Activated gamma-delta T cell treated with anti-CD3 and anti-CD28 coated beads, Interleukin-2, amount 50 U/mL, for 16 hours (primary cell): ENCODE measurements at regions not wholly inside any gene's neighbourhood (a gene's known extent, or its start where the extent isn't known, plus 50 kb on each side); places are given as distances from the start of the nearest gene placed in this dataset.

Source experiments
- DNase-seq: peaks from one replicate; pipeline ENCODE4 v3.0.0-alpha.2; 2020; ENCODE audit warnings: low read depth

GRCh38 chr2:2641541-2642410, 310.7 kb upstream of the MYT1L start:
- DNase-seq = no peak

DNA sequence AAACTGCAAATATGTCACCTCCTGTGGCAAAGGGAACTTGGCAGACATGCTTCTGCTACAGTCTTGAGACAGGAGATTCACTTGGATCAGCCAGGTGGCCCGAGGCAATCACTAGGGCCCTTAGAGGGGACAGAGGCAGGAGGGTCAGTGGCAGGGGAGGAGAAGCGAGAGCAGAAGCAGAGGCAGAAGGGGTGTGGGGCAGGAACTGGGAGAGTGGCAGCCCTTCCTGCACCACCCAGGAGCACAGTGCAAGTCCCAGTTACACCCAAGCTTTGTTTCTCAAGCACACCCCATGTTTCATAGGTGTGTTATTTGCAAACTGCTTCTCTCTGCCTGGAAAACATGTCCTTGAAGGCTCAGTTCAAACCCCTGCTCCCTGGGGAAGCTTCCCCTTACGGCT, 309.7 kb upstream of the MYT1L start:
- DNase-seq = no peak

DNA sequence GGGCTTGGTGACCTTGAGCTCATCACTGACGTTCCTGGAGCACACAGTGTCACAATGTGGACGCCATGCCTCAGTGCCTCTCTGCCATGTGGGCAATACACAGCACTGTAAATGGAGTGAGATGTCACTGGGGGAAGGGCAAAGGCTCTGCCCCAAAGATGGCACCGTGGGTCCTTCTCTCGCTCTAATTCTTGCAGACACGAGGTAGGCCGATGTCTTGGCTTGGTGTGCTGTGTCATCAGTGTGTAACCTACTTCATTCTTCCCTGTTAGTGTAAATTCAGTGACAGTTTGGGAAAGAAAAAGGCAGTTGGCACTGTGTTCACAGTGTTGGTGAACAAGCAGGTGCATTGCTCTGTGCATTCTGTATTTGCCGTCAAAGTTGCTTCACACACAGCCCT, 309.3 kb upstream of the MYT1L start:
- DNase-seq = no peak

GRCh38 chr2:2639251-2640139, 308.4 kb upstream of the MYT1L start:
- DNase-seq = no peak

DNA sequence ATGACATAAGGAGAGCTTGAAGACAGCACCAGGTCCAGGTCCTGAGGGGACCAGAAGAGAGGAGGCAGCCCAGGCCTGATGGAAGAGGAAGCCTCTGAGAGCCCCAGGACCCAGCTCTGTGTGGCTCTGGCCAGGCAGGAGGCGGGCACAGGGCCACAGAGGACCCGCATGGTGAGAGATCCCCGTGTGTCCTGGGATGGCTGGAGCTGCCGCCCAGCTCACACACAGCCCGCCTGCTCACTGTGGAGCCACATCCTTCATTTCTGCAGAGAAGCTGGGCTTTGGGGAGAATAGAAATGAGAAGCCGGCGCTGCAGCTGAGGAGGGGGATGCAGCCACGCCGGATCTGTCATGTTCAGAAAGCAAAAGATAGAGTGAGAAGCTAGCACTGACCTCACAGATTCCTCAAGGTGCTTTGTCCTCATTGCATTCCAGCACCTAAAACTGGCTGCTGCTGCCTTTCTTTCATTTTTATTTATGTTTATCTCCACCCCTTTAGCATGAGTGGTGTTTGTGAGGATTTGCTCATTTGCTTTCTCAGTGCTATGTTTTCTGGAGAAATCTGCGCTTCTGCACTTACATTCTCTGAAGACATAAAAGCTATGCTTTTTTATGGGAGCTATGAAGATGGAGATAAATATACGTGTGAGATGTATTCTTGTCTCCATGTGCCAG, 307.6 kb upstream of the MYT1L start:
- DNase-seq = no peak

GRCh38 chr2:2636813-2637212, 305.7 kb upstream of the MYT1L start:
- no peak for DNase-seq

DNA sequence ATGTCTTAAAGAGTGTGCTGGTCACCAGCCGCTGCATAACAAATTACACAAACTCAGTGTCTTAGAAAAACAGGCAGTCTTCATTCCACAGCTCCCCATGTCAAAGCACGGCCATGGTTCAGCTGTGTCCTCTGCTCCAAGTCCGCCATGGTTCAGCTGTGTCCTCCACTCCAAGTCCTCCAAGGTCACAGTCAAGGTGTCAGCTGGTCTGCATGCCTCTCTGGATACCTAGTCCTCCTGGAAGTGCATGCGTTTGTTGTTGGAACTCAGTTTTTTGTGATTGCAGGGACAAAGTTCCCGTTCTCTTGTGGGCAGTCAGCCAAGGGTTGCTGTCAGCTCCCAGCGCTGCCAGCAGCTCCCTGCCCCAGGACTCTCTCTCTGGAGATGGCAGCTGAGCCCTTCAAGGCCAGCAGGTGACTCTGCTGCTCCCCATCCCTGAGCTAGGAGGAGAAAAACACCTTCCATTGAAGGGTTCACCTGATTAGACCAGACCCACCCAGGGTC, 304.0 kb upstream of the MYT1L start:
- no peak for DNase-seq

GRCh38 chr2:2633017-2633416, 301.9 kb upstream of the MYT1L start:
- DNase-seq = no peak

DNA sequence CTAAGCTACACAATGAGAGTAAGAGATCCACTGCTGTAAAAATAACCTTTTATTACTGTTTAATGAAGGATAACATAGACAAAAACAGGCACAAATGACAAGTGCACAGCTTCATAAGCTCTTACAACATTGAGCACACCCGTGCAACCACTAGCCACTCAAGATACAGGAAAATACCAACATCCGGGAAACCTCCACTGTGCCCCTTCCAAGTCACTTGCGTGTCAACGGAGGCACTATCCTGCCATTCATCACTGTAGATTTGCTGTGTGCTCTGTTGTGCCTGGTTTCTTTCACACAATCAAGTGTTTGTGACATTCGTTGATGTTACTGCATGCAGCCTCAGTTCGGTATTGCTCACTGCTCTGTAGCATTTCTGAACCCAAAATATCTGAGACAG, 292.9 kb upstream of the MYT1L start:
- DNase-seq = no peak

- no peak for DNase-seq
These were observed 290.8 kb upstream of the MYT1L start for GRCh38 chr2:2621855-2622254.

GRCh38 chr2:2620604-2621003, 289.5 kb upstream of the MYT1L start:
- no peak for DNase-seq

DNA sequence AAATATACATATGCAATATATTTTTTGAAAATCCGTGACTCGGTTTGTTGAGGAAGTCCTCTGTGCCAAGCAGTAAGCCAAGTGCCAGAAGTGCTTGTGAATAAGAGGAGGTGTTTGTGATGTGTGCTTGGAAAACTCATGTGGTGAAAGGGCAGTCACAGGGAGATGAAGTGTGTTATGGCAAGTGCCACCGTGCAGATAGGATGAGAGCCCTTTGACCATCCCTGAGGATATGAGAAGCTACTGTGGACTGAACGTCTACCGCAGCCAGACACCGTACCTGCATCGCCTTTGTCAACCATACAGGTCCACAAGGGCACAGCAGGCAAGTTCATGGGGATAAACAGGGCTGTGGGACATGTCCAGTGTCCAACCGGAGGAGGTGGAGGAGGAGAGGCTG, 288.9 kb upstream of the MYT1L start:
- DNase-seq = no peak

- DNase-seq = no peak
These were observed 283.4 kb upstream of the MYT1L start for GRCh38 chr2:2614452-2614851.

GRCh38 chr2:2613279-2614199, 282.5 kb upstream of the MYT1L start:
- DNase-seq = peak; percentile 56

- DNase-seq = no peak
These were observed 279.7 kb upstream of the MYT1L start for GRCh38 chr2:2610751-2611150.

GRCh38 chr2:2600366-2600765, 269.3 kb upstream of the MYT1L start:
- no peak for DNase-seq

DNA sequence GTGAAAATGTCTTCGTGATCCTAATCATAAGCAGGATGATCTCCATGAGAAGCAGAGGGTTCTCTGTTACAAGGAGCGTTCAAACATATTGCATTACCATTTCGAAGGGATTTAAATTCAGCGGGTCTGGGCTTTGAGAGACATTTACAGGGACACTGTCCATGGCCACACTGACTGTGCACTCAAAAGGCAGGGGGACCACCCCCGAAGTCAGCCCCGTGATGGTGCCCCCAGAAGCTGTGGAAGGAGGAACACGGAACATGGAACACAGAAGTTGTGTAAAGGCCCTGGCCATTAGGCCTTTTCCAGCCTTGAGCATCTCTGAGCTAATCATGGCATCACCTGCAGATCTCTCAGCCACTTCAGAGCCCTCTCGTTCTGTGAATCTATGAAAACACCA, 268.4 kb upstream of the MYT1L start:
- DNase-seq = no peak

- no peak for DNase-seq
These were observed 266.6 kb upstream of the MYT1L start for GRCh38 chr2:2597712-2598111.

- no peak for DNase-seq
These were observed 260.5 kb upstream of the MYT1L start for GRCh38 chr2:2591542-2591940.

GRCh38 chr2:2590841-2591541, 259.9 kb upstream of the MYT1L start:
- DNase-seq = no peak

GRCh38 chr2:2590141-2590540, 259.1 kb upstream of the MYT1L start:
- DNase-seq = no peak
